ENCODE measurements at regions not wholly inside any gene's neighbourhood (a gene's known extent, or its start where the extent isn't known, plus 50 kb on each side); places are given as distances from the start of the nearest gene placed in this dataset.

- TF ChIP-seq CTCF (IDR thresholded peaks at IDR 0.05; ENCODE audit: low read depth, low read length, missing input control): no peak
- no peak for TF ChIP-seq RAD21 (IDR thresholded peaks at IDR 0.05)
- TF ChIP-seq MAX (IDR thresholded peaks at IDR 0.05): no peak
- TF ChIP-seq, protein P1, sequence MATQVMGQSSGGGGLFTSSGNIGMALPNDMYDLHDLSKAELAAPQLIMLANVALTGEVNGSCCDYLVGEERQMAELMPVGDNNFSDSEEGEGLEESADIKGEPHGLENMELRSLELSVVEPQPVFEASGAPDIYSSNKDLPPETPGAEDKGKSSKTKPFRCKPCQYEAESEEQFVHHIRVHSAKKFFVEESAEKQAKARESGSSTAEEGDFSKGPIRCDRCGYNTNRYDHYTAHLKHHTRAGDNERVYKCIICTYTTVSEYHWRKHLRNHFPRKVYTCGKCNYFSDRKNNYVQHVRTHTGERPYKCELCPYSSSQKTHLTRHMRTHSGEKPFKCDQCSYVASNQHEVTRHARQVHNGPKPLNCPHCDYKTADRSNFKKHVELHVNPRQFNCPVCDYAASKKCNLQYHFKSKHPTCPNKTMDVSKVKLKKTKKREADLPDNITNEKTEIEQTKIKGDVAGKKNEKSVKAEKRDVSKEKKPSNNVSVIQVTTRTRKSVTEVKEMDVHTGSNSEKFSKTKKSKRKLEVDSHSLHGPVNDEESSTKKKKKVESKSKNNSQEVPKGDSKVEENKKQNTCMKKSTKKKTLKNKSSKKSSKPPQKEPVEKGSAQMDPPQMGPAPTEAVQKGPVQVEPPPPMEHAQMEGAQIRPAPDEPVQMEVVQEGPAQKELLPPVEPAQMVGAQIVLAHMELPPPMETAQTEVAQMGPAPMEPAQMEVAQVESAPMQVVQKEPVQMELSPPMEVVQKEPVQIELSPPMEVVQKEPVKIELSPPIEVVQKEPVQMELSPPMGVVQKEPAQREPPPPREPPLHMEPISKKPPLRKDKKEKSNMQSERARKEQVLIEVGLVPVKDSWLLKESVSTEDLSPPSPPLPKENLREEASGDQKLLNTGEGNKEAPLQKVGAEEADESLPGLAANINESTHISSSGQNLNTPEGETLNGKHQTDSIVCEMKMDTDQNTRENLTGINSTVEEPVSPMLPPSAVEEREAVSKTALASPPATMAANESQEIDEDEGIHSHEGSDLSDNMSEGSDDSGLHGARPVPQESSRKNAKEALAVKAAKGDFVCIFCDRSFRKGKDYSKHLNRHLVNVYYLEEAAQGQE (IDR thresholded peaks at IDR 0.05): no peak
- TF ChIP-seq JUND (IDR thresholded peaks at IDR 0.05): no peak
Observed at GRCh38 chr2:222760301-222760897, 88.9 kb downstream of the MOGAT1 start.

Data from liver (tissue), 3 donors.